HCT116 (cell line): ENCODE measurements at regions not wholly inside any gene's neighbourhood (a gene's known extent, or its start where the extent isn't known, plus 50 kb on each side); places are given as distances from the start of the nearest gene placed in this dataset.

Experiments
- ATAC-seq: fragments of 200-7000 bp; cut with Tn5 transposase; 2 replicates; pipeline ENCODE4 v1.9.1; 2020; ENCODE audit warnings: mild to moderate bottlenecking, moderate library complexity
- BruUV-seq: library from RNA; stranded (reverse); fragments of 400-500 nt; replicated peaks from 2 replicates; lab custom pipeline; 2021; lab: Mats Ljungman, UMichigan
- CTCF ChIA-PET: fragments of 300-600 bp; sonication (Branson Sonifier 250); formaldehyde crosslinking; loops from one replicate; lab custom pipeline; 2021; ENCODE audit warnings: antibody characterized with exemption; lab: Charles Lee
- POLR2A ChIA-PET: fragments of 300-600, 350-600 bp; sonication (Branson Sonifier 250); formaldehyde crosslinking; loops from one replicate; lab custom pipeline; 2021; ENCODE audit warnings: antibody characterized with exemption; lab: Charles Lee
- RAD21 ChIA-PET, 2 experiments: fragments of 300-600 bp; sonication (Branson Sonifier 250); formaldehyde crosslinking; loops; one replicate each; lab custom pipeline; 2023; ENCODE audit warnings: low total read pairs in 2 of 2; ENCODE audit not compliant: uncharacterized antibody in 2 of 2, unreplicated experiment in 2 of 2, low non-redundant PET in 1 of 2; lab: Charles Lee
- DNase-seq: peaks from one replicate; pipeline ENCODE4 v3.0.0-alpha.2; 2010; ENCODE audit warnings: low read depth, low spot score
- H2AFZ ChIP-seq: fragments of 200-600 bp; shearing (Covaris generic), sonication (generic); 2 replicates; pipeline ENCODE4 v1.6.1; 2017; ENCODE audit warnings: low read depth, mixed run types, mixed read lengths, antibody characterized with exemption, low read length; ENCODE audit not compliant: poor library complexity, severe bottlenecking
- H3K27ac ChIP-seq: 2 replicates; pipeline ENCODE4 v1.5.1; 2012; ENCODE audit warnings: low read depth, low read length
- H3K27me3 ChIP-seq: fragments of 200-600 bp; sonication (generic); 2 replicates; pipeline ENCODE4 v1.6.1; 2016; ENCODE audit warnings: mixed run types, low read length, mixed read lengths; ENCODE audit not compliant: insufficient read depth
- H3K36me3 ChIP-seq, 2 experiments: fragments of 200-500 bp in 1 of 2; fragments of 200-600 bp in 1 of 2; sonication (Bioruptor generic) in 1 of 2; sonication (generic) in 1 of 2; 2 replicates each; pipeline versions ENCODE4 v1.5.1 to v1.6.1; 2014 to 2016; ENCODE audit warnings: low read length in 2 of 2, inconsistent platforms in 1 of 2, mixed read lengths in 1 of 2, mixed run types in 1 of 2; ENCODE audit not compliant: insufficient read depth in 2 of 2, control insufficient read depth in 1 of 2
- H3K4me1 ChIP-seq, 2 experiments: fragments of 200-600 bp in 1 of 2; sonication (generic) in 1 of 2; 2 replicates each; pipeline versions ENCODE4 v1.5.1 to v1.6.1; 2012 to 2017; ENCODE audit warnings: low read length in 2 of 2, inconsistent platforms in 1 of 2, mild to moderate bottlenecking in 1 of 2, mixed read lengths in 1 of 2, mixed run types in 1 of 2, moderate library complexity in 1 of 2; ENCODE audit not compliant: insufficient read depth in 2 of 2, control insufficient read depth in 1 of 2
- H3K4me2 ChIP-seq: fragments of 200-600 bp; sonication (generic); 2 replicates; pipeline ENCODE4 v1.6.1; 2017; ENCODE audit warnings: mixed run types, low read length, mixed read lengths
- H3K4me3 ChIP-seq, 2 experiments: fragments of 200-600 bp in 1 of 2; sonication (generic) in 1 of 2; replicated peaks in 1 of 2; 2 replicates each; pipeline ENCODE4 v1.5.1; 2011 to 2016; ENCODE audit warnings: low read length in 2 of 2, control low read depth in 1 of 2, low read depth in 1 of 2, mild to moderate bottlenecking in 1 of 2, mixed read lengths in 1 of 2, mixed run types in 1 of 2
- H3K79me2 ChIP-seq: fragments of 200-600 bp; sonication (generic); 2 replicates; pipeline ENCODE4 v1.6.1; 2017; ENCODE audit warnings: mild to moderate bottlenecking, mixed run types, low read length, moderate library complexity, mixed read lengths; ENCODE audit not compliant: insufficient read depth
- H3K9ac ChIP-seq: fragments of 200-600 bp; sonication (generic); 2 replicates; pipeline ENCODE4 v1.6.1; 2016; ENCODE audit warnings: low read length, mixed read lengths
- H3K9me2 ChIP-seq: fragments of 200-600 bp; sonication (generic), shearing (Covaris generic); 2 replicates; pipeline ENCODE4 v1.6.1; 2017; ENCODE audit warnings: mixed run types, mild to moderate bottlenecking, moderate library complexity; ENCODE audit not compliant: insufficient read depth
- H3K9me3 ChIP-seq, 2 experiments: fragments of 200-500 bp in 1 of 2; fragments of 200-600 bp in 1 of 2; sonication (Bioruptor generic) in 1 of 2; sonication (generic) in 1 of 2; 2 replicates each; pipeline ENCODE4 v1.6.1; 2014 to 2017; ENCODE audit warnings: low read length in 2 of 2, mixed read lengths in 2 of 2, inconsistent platforms in 1 of 2, low read depth in 1 of 2, mild to moderate bottlenecking in 1 of 2, mixed run types in 1 of 2, moderate library complexity in 1 of 2; ENCODE audit not compliant: control insufficient read depth in 1 of 2, insufficient read depth in 1 of 2
- H4K20me1 ChIP-seq: fragments of 200-600 bp; sonication (generic), shearing (Covaris generic); 2 replicates; pipeline ENCODE4 v1.6.1; 2017; ENCODE audit warnings: mixed run types, mild to moderate bottlenecking, moderate library complexity; ENCODE audit not compliant: insufficient read depth
- CBX3 ChIP-seq: IDR thresholded peaks from 2 replicates; pipeline ENCODE4 v1.6.1; 2012; ENCODE audit warnings: low read depth
- FOSL1 ChIP-seq: IDR thresholded peaks from 2 replicates; pipeline ENCODE4 v1.6.1; 2012; ENCODE audit warnings: low read depth
- MAX ChIP-seq: IDR thresholded peaks from 2 replicates; pipeline ENCODE4 v1.6.1; 2012
- RAD21 ChIP-seq: IDR thresholded peaks from 2 replicates; pipeline ENCODE4 v1.6.1; 2012; ENCODE audit warnings: low read depth, mild to moderate bottlenecking
- REST ChIP-seq: IDR thresholded peaks from 2 replicates; pipeline ENCODE4 v1.6.1; 2012; ENCODE audit warnings: low read depth
- SRF ChIP-seq: IDR thresholded peaks from 2 replicates; pipeline ENCODE4 v1.6.1; 2012; ENCODE audit warnings: low read depth
- intact Hi-C: fragments of 100-400 bp; cut with micrococcal nuclease; formaldehyde crosslinking; loops from 2 replicates; pipeline ENCODE4 v1.10.0; 2022

- TF ChIP-seq REST (no peak), RAD21 (no peak), FOSL1 (no peak), CBX3 (no peak), SRF (no peak)
- TF ChIP-seq, all 23 proteins: peak for 0
- H3K4me2 ChIP-seq = no peak overlapping the region
- no TSS peak for BruUV-seq
- no peaks in the 10 kb centered on the region for H3K79me2 ChIP-seq
- ChIA-PET RAD21 (no interaction called here), CTCF (no interaction called here), POLR2A (no interaction called here)
- H3K27ac ChIP-seq = no peak overlapping the region
- DNase-seq (no peak), ATAC-seq (no peak)
- H3K9ac ChIP-seq = no peak overlapping the region
- H4K20me1 ChIP-seq = no peaks in the 10 kb centered on the region
- H3K9me3 ChIP-seq = peaks cover 0 to 4% of the 10 kb centered on the region in 2 experiments; a peak in 1 of 4 replicates
- no peak overlapping the region for H2AFZ ChIP-seq
- intact Hi-C loops = no loop called here
- H3K27me3 ChIP-seq = no peaks in the 10 kb centered on the region
- H3K4me1 ChIP-seq = no peaks in the 10 kb centered on the region
- H3K36me3 ChIP-seq = no peaks in the 10 kb centered on the region
- no peak overlapping the region for H3K4me3 ChIP-seq
- no peaks in the 10 kb centered on the region for H3K9me2 ChIP-seq
Measured at GRCh38 chr11:96696731-96697130, 306.9 kb downstream of the JRKL start.

GRCh38 chr11:96697466-96697865 is 307.7 kb downstream of the JRKL start:
- Histone ChIP-seq H3K27ac (no peak overlapping the region), H4K20me1 (no peaks in the 10 kb centered on the region), H3K36me3 (no peaks in the 10 kb centered on the region), H3K4me2 (no peak overlapping the region), H3K9me3 (peaks cover 0 to 4% of the 10 kb centered on the region in 2 experiments; a peak in 1 of 4 replicates), H3K4me1 (no peaks in the 10 kb centered on the region), H3K9me2 (no peaks in the 10 kb centered on the region), H3K79me2 (no peaks in the 10 kb centered on the region), H3K27me3 (no peaks in the 10 kb centered on the region), H3K4me3 (no peak overlapping the region), H3K9ac (no peak overlapping the region), H2AFZ (no peak overlapping the region)
- no peak for ATAC-seq
- no peak for TF ChIP-seq MAX
- intact Hi-C loops = no loop called here
- RAD21 ChIA-PET = no interaction called here
- CTCF ChIA-PET = no interaction called here
- DNase-seq = no peak
- BruUV-seq = no TSS peak
- POLR2A ChIA-PET = no interaction called here
